NCI-H128 (cell line): ENCODE measurements at regions not wholly inside any gene's neighbourhood (a gene's known extent, or its start where the extent isn't known, plus 50 kb on each side); places are given as distances from the start of the nearest gene placed in this dataset.
"Not testable (repeated sequence)": the region's sequence is repeated elsewhere in the genome, so short reads cannot be mapped to it uniquely, and the experiment has no call there.

ENCODE experiments used
- DNase-seq: peaks from one replicate; lab custom pipeline; 2025; ENCODE audit not compliant: unreplicated experiment; lab: John Stamatoyannopoulos, UW

GRCh38 chr1:95865769-95866168 is 631.8 kb downstream of the RWDD3 start:
- DNase-seq: no peak

GRCh38 chr1:95876276-95876675 is 642.3 kb downstream of the RWDD3 start:
- DNase-seq: peak; percentile 18

GRCh38 chr1:95879498-95880050 is 645.6 kb downstream of the RWDD3 start:
- no peak for DNase-seq

DNA sequence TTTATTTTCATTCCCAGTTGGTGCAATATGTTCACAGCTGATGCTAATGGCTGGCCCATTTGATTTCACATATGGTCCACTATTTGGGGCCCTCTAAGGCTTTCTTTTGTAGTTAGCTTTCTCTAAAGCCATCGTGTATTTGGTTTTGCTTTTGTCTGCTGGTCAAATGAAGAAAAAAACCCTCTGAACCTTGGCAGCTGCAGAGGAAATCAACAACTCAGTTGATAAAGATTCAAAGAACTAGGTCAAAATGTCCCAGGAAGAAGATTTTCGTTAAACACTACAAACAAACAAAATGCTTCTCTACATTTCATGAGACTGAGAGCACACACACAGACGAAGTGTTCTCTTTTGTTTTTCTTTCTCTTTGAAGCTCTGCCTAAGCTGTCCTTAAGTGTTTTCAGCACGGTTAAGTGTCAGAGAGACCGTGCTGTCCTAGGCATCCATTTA is 655.0 kb downstream of the RWDD3 start:
- no peak for DNase-seq

GRCh38 chr1:95889400-95889799 is 655.4 kb downstream of the RWDD3 start:
- DNase-seq: no peak

- no peak for DNase-seq
These were observed 659.9 kb downstream of the RWDD3 start for GRCh38 chr1:95893921-95894320.

- DNase-seq: no peak
These were observed 669.0 kb downstream of the RWDD3 start for GRCh38 chr1:95903060-95903459.

DNA sequence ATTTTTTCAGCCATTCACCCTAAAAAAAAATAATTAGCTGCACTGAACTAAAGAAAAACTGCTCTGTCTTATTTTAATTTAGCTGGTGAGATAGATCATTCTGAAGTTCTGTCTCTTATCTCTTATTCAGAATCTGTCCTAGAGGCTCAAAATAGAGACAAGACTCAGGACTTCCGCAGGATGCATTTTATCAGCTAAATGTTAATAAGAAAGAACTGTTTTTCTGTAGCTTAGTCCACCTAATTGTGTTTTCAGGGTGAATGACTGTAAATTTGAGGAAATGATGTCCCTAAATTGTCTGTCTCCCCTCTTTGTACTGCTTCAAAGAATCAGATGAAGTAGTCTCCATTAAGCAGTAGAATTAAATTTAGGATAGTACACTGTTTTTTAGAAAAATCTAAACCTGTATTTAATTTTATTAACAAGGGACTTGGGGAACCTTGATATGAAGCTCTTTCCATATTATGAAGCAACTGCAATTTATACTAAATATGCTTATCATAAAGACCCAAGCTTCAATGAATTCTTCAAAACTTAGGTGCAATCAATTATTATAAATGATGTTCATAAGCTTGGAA is 671.9 kb downstream of the RWDD3 start:
- no peak for DNase-seq

DNA sequence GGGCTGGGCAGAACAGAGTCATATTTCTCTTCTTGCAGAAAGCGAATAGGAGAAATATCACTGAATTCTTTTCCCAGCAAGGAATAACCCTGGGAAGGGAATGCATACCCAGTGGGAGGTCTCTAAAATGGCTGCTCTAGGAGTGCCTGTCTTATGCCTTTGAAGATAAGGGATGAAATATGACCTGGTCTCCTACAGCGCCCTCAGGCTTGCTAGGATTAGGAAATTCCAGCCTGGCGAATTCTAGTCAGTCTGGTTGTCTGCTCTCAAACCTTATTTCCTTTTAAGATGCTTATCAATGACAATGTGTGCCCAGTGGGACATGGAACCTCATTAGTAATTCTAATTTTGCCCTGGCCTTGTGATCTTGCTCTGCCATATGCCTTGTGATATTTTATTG is 677.7 kb downstream of the RWDD3 start:
- DNase-seq: not testable (repeated sequence)

DNA sequence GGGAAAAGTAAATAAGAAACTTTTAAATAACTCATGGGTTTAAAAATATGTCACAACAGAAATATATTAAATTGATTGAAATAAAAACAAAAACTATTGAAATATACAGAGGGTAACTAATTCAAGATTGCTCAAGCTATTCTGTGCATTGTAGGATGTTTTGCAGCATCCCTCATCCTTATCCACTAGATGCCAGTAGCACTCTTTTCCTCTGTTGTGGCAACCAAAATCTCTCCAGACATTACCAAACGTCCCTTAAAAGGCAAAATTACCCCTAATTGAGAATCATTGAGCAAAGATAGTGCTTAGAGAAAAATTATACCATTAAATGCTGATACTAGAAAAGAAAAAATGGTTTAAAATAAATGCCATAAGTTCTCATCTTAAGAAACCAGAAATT is 682.6 kb downstream of the RWDD3 start:
- no peak for DNase-seq

DNA sequence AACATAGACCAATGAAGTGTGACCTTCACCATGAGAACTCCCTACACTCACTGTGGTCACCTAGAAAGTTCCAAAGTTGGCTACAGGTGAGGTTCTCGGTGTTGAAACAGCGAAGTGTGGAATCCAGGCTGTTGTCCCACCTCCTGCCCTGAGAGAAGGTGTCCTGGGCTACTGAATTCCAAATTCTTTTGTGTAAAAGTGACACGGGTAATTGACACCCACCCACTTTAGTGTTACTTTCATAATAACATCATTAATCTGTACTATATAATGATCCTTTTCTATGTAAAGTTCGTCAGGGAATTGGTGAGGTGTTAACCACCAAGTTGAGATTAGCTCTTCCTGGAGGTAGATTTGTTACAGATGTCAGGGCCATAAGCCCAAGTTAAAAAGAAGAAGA is 690.7 kb downstream of the RWDD3 start:
- DNase-seq: no peak

DNA sequence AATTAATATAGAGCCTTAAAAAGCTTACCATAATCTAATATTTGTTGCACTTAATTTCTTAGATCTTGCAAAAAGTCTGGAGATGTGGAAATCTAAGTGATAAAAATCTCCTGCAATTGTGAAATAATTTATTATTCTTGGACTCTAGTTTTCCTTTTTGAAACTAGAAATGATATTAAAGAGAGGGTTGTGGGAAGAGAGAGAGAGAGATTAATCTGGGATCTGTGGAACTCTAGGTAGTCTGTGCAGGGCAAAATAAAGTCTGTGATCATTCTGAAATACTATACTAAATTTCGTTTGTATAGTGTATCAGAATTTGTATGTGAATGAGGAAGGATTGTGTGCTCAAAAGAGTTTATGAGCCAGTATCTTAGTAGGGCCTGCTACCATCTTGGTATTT is 692.3 kb downstream of the RWDD3 start:
- DNase-seq: no peak

DNA sequence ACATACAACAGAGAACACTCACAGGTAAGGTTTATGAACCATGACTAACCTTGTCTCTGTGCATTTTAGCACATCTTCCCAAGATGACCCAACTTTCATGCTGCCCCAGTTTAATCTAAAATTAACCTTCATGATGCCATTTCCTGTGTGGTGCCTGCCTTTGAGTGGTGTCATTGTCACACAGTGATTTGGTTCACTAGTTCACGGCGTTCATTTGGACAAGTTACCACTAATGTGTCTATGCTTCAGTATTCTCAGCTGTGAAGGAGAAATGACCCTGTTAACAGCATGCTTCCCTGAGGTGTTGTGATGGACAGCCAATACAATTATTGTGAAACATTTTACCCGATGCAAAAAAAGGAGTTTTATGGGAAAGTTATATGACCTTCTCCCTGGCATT is 693.1 kb downstream of the RWDD3 start:
- no peak for DNase-seq

DNA sequence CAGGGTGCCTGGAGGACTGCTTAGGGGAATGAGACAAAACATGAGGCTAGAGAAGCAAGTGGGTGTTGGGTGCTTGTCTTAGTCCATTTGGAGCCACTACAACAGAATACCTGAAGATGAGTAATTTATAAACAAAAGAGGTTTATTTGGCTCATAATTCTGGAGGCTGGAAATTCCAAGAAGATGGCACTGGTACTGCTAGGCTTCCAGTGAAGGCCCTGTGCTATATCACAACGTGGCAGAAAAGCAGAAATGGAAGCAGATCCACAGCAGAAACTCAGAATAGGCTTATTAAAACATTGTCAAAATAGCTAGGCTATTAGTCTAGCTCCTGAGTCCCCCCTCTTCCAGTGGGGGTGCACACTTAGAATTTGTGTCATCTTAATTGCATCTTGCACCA is 701.7 kb downstream of the RWDD3 start:
- no peak for DNase-seq

GRCh38 chr1:95941121-95941798 is 707.2 kb downstream of the RWDD3 start:
- DNase-seq: no peak

- DNase-seq: no peak
These were observed 714.0 kb downstream of the RWDD3 start for GRCh38 chr1:95948023-95948422.

- no peak for DNase-seq
These were observed 717.5 kb downstream of the RWDD3 start for GRCh38 chr1:95951371-95952102.

- DNase-seq: no peak
These were observed 719.0 kb downstream of the RWDD3 start for GRCh38 chr1:95953015-95953414.

- DNase-seq: no peak
These were observed 720.6 kb downstream of the RWDD3 start for GRCh38 chr1:95954585-95954984.

- no peak for DNase-seq
These were observed 722.2 kb downstream of the RWDD3 start for GRCh38 chr1:95956215-95956614.

DNA sequence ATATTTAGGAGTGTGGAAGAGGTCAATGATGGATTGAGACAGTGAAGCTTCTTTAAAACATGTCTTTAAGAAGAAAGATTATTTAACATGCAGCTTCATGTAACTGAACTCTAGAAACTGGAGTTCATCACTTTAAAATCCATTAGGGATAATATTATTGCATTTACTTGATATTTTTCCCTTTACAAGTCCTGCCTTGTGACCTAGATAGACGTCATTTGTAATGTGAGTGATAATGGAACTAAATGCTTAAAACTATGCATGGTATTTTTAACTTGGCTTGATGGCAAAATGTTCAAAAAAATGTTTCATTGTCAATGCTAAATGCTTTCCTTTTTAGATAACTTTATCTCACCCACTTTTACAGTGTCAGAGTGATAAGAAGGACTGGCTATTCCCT is 723.7 kb downstream of the RWDD3 start:
- DNase-seq: no peak

GRCh38 chr1:95966866-95967265 is 732.9 kb downstream of the RWDD3 start:
- no peak for DNase-seq
